GM13977 (cell line): ENCODE measurements at regions not wholly inside any gene's neighbourhood (a gene's known extent, or its start where the extent isn't known, plus 50 kb on each side); places are given as distances from the start of the nearest gene placed in this dataset.

Source experiments
- DNase-seq: peaks from one replicate; pipeline ENCODE4 v3.0.0; 2012; ENCODE audit warnings: low spot score
- in situ Hi-C: fragments of 300-500 bp; cut with MboI; formaldehyde crosslinking; loops from one replicate; pipeline ENCODE4 v1.12.0; 2022; ENCODE audit warnings: low sequenced_read_pairs, low pct_unique_long_range_greater_than_20kb, mixed read lengths, inconsistent platforms; ENCODE audit not compliant: unreplicated experiment
- TF ChIP-seq, protein P1 (sequence below): IDR thresholded peaks from 2 replicates; pipeline ENCODE4 v1.5.1; 2012; ENCODE audit warnings: mild to moderate bottlenecking, control low read depth; ENCODE audit not compliant: insufficient read depth; ENCODE audit errors: extremely low read depth, missing control alignments

DNA sequence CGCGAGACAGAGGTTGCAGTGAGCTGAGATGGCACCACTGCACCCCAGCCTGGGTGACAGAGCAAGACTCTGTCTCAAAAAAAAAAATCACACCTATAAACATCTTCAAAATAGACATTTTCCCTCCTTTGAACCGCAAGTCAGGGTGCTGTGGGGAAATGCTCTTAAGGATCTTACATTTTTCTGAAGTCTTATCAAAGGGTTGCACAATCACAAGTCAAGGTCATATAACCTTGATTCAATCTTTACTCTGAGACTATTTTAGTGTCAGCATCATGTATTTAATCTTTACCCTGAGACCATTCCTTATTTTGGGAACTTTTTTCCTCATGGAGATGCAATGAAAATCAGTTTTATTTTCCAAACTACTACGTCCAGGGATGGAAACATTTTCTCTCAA is 62.8 kb upstream of the RANBP3L start:
- in situ Hi-C loops: no loop called here
- TF ChIP-seq, protein P1, sequence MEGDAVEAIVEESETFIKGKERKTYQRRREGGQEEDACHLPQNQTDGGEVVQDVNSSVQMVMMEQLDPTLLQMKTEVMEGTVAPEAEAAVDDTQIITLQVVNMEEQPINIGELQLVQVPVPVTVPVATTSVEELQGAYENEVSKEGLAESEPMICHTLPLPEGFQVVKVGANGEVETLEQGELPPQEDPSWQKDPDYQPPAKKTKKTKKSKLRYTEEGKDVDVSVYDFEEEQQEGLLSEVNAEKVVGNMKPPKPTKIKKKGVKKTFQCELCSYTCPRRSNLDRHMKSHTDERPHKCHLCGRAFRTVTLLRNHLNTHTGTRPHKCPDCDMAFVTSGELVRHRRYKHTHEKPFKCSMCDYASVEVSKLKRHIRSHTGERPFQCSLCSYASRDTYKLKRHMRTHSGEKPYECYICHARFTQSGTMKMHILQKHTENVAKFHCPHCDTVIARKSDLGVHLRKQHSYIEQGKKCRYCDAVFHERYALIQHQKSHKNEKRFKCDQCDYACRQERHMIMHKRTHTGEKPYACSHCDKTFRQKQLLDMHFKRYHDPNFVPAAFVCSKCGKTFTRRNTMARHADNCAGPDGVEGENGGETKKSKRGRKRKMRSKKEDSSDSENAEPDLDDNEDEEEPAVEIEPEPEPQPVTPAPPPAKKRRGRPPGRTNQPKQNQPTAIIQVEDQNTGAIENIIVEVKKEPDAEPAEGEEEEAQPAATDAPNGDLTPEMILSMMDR: no peak

GRCh38 chr5:36365896-36366295 is 64.2 kb upstream of the RANBP3L start:
- TF ChIP-seq, protein P1: no peak
- DNase-seq: no peak
- in situ Hi-C loops: no loop called here

More for the DNA sequence above, 62.8 kb upstream of the RANBP3L start:
- DNase-seq: no peak

GRCh38 chr5:36366883-36367282 is 65.2 kb upstream of the RANBP3L start:
- TF ChIP-seq, protein P1: no peak
- in situ Hi-C loops: no loop called here
- DNase-seq: no peak

GRCh38 chr5:36367524-36367923 is 65.8 kb upstream of the RANBP3L start:
- in situ Hi-C loops: no loop called here
- DNase-seq: no peak
- TF ChIP-seq, protein P1: no peak

GRCh38 chr5:36369219-36369690 is 67.6 kb upstream of the RANBP3L start:
- no peak for DNase-seq
- TF ChIP-seq, protein P1: no peak
- in situ Hi-C loops: no loop called here

DNA sequence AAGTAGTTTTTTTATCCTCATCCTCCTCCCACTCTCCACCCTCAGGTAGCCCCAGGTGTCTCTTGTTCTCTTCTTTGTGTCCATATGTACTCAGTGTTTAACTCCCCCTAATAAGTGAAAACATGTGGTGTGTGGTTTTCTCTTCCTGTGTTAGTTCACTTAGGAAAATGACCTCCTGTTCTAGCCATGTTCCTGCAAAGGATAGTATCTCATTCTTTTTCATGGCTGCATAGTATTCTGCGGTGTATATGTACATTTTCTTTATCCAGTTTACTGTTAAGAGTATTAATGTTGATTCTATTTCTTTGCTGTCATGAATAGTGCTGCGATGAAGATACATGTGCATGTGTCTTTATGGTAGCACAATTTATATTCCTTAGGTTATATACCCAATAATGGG is 68.4 kb upstream of the RANBP3L start:
- TF ChIP-seq, protein P1: no peak
- in situ Hi-C loops: no loop called here
- DNase-seq: no peak

DNA sequence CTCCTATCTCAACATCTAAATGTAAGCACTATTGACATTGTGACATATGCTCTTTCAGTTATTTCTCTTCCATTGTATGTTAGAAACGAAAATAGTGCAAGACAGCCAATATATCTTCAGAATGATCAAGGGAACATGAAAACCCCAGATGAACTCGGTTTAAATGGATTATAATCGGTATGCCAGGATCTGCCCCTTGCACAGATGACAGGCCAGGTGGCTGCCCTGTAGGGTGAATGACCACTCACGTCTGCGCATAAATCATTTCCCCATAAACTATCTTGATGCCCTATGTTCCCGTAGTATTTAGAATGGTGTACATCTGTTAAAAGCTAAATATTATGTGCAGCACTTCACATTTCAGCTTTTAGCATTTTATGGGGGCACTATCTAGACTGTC is 69.7 kb upstream of the RANBP3L start:
- DNase-seq: no peak
- TF ChIP-seq, protein P1: no peak
- in situ Hi-C loops: no loop called here
